ENCODE measurements at regions not wholly inside any gene's neighbourhood (a gene's known extent, or its start where the extent isn't known, plus 50 kb on each side); places are given as distances from the start of the nearest gene placed in this dataset.

- H3K9ac ChIP-seq (ENCODE audit: low read depth, low read length): no peak overlapping the region
- peaks cover 2% of the 10 kb centered on the region; the same call in 1 of the 2 replicates for H3K4me1 ChIP-seq (ENCODE audit: control insufficient read depth, insufficient read depth, low read length)
- no peaks in the 10 kb centered on the region for H3K36me3 ChIP-seq (ENCODE audit: control insufficient read depth, insufficient read depth, low read length)
- H3K18ac ChIP-seq (ENCODE audit: low read depth, low read length): no peak overlapping the region
- H3K9me3 ChIP-seq (ENCODE audit: control insufficient read depth, insufficient read depth, low read length): no peaks in the 10 kb centered on the region
- no peak overlapping the region for H2BK5ac ChIP-seq (ENCODE audit: low read depth, low read length, poor library complexity, severe bottlenecking)
- H3K4ac ChIP-seq (ENCODE audit: low read depth, low read length): no peak overlapping the region
- no peak overlapping the region for H3K56ac ChIP-seq (ENCODE audit: extremely low read depth, insufficient read depth, low read length)
- no peaks in the 10 kb centered on the region for H4K20me1 ChIP-seq (ENCODE audit: insufficient read depth, low read length)
- H2BK120ac ChIP-seq (ENCODE audit: low read depth, low read length): no peak overlapping the region
- H3K9me1 ChIP-seq (ENCODE audit: insufficient read depth, low read length): 0 out of 2 replicates have a peak, but pooled peaks cover 3% of the 10 kb centered on the region
- POLR2A ChIA-PET (ENCODE audit: unreplicated experiment): no interaction called here
- ATAC-seq (ENCODE audit: low read depth) (no peak), DNase-seq (no peak)
- WGBS, 2 experiments (ENCODE audit: extremely low coverage in 2 of 2, insufficient read length in 1 of 2): 98% methylated on average over 4 of the region's 8 CpGs; no CpG with 5 or more reads in 1 of the 2 experiments
- H4K91ac ChIP-seq (ENCODE audit: insufficient read depth, low read depth, low read length): no peak overlapping the region
- H3K4me3 ChIP-seq (ENCODE audit: insufficient read depth, low read depth, low read length): no peak overlapping the region
- peak overlapping the region; percentile 42 for H2AK9ac ChIP-seq (replicated peaks; ENCODE audit: low read depth, low read length, poor library complexity)
- H3K23ac ChIP-seq (ENCODE audit: low read depth, low read length): no peak overlapping the region
- CTCF ChIA-PET: interaction anchor here (1.0 kb wide), 1 partner anchor 300 kb away, joined by 3 read pairs; no protein-coding TSS in a partner anchor
- H2AFZ ChIP-seq (replicated peaks; ENCODE audit: low read length, poor library complexity): peak overlapping the region; percentile 39
- H4K8ac ChIP-seq (ENCODE audit: low read depth in 2 of 2, low read length in 2 of 2): no peak overlapping the region
- no peak for TF ChIP-seq BHLHE40 (IDR thresholded peaks at IDR 0.05; ENCODE audit: low read depth, low read length)
- no peak overlapping the region for H3K4me2 ChIP-seq (ENCODE audit: low read depth, low read length)
- intact Hi-C loops (cut with micrococcal nuclease): no loop called here
- no TSS peak for BruUV-seq (replicated peaks)
- in situ Hi-C loops (cut with MboI; ENCODE audit: low sequenced_read_pairs): loop anchor here (25.0 kb wide), 1 partner anchor 503 kb away; the partner anchor contains the start of gene CEP68
- dilution Hi-C loops (cut with HindIII; ENCODE audit: low sequenced_read_pairs, unreplicated experiment): no loop called here
- no peaks in the 10 kb centered on the region for H3K79me1 ChIP-seq (ENCODE audit: low read depth in 1 of 2, low read length in 2 of 2)
- peaks cover 2% of the 10 kb centered on the region; the same call in 1 of the 2 replicates for H3K27me3 ChIP-seq (ENCODE audit: control insufficient read depth, insufficient read depth, low read length)
- no peak overlapping the region for H2BK15ac ChIP-seq (ENCODE audit: low read depth, low read length)
- H3K14ac ChIP-seq (replicated peaks; ENCODE audit: low read depth, low read length): no peak overlapping the region
- H2BK20ac ChIP-seq (ENCODE audit: low read depth, low read length): no peak overlapping the region
- no peak overlapping the region for H3K27ac ChIP-seq (ENCODE audit: insufficient read depth, low read length)
- no peak overlapping the region; the same call in 1 of the 2 replicates for H2AK5ac ChIP-seq (ENCODE audit: low read depth, low read length)
- H4K5ac ChIP-seq (ENCODE audit: low read depth, low read length): no peak overlapping the region
Measured at GRCh38 chr2:65565681-65566080, 133.3 kb upstream of the SPRED2 start.

All from IMR-90 (cell line).